CD4-positive, alpha-beta T cell (primary cell): ENCODE measurements at regions not wholly inside any gene's neighbourhood (a gene's known extent, or its start where the extent isn't known, plus 50 kb on each side); places are given as distances from the start of the nearest gene placed in this dataset.

Experiments
- ATAC-seq: fragments of 200-7000 bp; cut with Tn5 transposase; one replicate; pipeline ENCODE4 v1.10.0; 2022; ENCODE audit warnings: mild to moderate bottlenecking; ENCODE audit not compliant: poor library complexity
- CTCF ChIA-PET: fragments of 350-600 bp; sonication (Branson Sonifier 250); formaldehyde crosslinking; loops from one replicate; lab custom pipeline; 2021; ENCODE audit warnings: antibody characterized with exemption, inconsistent platforms; lab: Charles Lee
- POLR2A ChIA-PET: fragments of 350-600 bp; sonication (Branson Sonifier 250); formaldehyde crosslinking; loops from one replicate; lab custom pipeline; 2021; ENCODE audit warnings: antibody characterized with exemption, inconsistent platforms; lab: Charles Lee
- DNase-seq, 14 experiments: peaks; one replicate each; pipeline ENCODE4 v3.0.0-alpha.2; 2013 to 2020; ENCODE audit warnings: mixed read lengths in 2 of 14
- H3K27ac ChIP-seq, 2 donors: one replicate each; pipeline versions ENCODE4 v1.5.1 to v1.7.0; 2013; ENCODE audit warnings: low read length in 2 of 2, low read depth in 1 of 2, mild to moderate bottlenecking in 1 of 2
- H3K27me3 ChIP-seq, 2 experiments: 1 replicate in 1 of 2; 2 replicates in 1 of 2; pipeline versions ENCODE4 v1.6.1 to v1.7.0; 2013; ENCODE audit warnings: low read length in 2 of 2, control low read depth in 1 of 2, mild to moderate bottlenecking in 1 of 2, moderate library complexity in 1 of 2; ENCODE audit not compliant: insufficient read depth in 2 of 2, control insufficient read depth in 1 of 2
- H3K36me3 ChIP-seq: one replicate; pipeline ENCODE4 v1.6.1; 2013; ENCODE audit warnings: low read length, control low read depth; ENCODE audit not compliant: insufficient read depth
- H3K4me1 ChIP-seq: one replicate; pipeline ENCODE4 v1.6.1; 2013; ENCODE audit warnings: low read length, control low read depth; ENCODE audit not compliant: insufficient read depth
- H3K4me3 ChIP-seq: one replicate; pipeline ENCODE4 v1.5.1; 2013; ENCODE audit warnings: mild to moderate bottlenecking, low read length, moderate library complexity
- H3K9me3 ChIP-seq, 2 experiments: 1 replicate in 1 of 2; 2 replicates in 1 of 2; pipeline versions ENCODE4 v1.6.1 to v1.7.0; 2013; ENCODE audit warnings: low read length in 2 of 2, mild to moderate bottlenecking in 2 of 2, control low read depth in 1 of 2, moderate library complexity in 1 of 2; ENCODE audit not compliant: control insufficient read depth in 1 of 2, insufficient read depth in 1 of 2
- H3K27ac Mint-ChIP-seq: one replicate; pipeline ENCODE4 v1.8.0; 2020; ENCODE audit warnings: mixed read lengths
- H3K27me3 Mint-ChIP-seq: one replicate; pipeline ENCODE4 v1.8.0; 2021; ENCODE audit warnings: mixed read lengths
- H3K36me3 Mint-ChIP-seq: one replicate; pipeline ENCODE4 v1.8.0; 2021; ENCODE audit warnings: low read depth, mixed read lengths
- H3K4me1 Mint-ChIP-seq: one replicate; pipeline ENCODE4 v1.8.0; 2021; ENCODE audit warnings: low read depth, mixed read lengths
- H3K4me3 Mint-ChIP-seq: one replicate; pipeline ENCODE4 v1.8.0; 2020; ENCODE audit warnings: mild to moderate bottlenecking, mixed read lengths
- H3K9me3 Mint-ChIP-seq: one replicate; pipeline ENCODE4 v1.8.0; 2020; ENCODE audit warnings: mixed read lengths
- intact Hi-C, 2 experiments: fragments of 100-400 bp; cut with DNase I in 1 of 2; cut with micrococcal nuclease in 1 of 2; formaldehyde crosslinking; loops; one replicate each; pipeline versions ENCODE4 v1.15.1 to v1.9.0; 2023 to 2025; cut with DNase I, micrococcal nuclease
- TF ChIP-seq, protein P1 (sequence below): fragments of 200-600 bp; IDR thresholded peaks from one replicate; pipeline ENCODE4 v1.8.0; 2022; ENCODE audit warnings: antibody characterized with exemption, mild to moderate bottlenecking

GRCh38 chr13:85666356-85666755 is 132.9 kb downstream of the SLITRK6 start:
- intact Hi-C loops: no loop called here
- Histone ChIP-seq H3K27me3 (no peaks in the 10 kb centered on the region), H3K36me3 (no peaks in the 10 kb centered on the region), H3K27ac (no peak overlapping the region), H3K4me1 (no peaks in the 10 kb centered on the region), H3K4me3 (no peak overlapping the region), H3K9me3 (no peaks in the 10 kb centered on the region)
- Mint-ChIP-seq H3K36me3 (no peaks in the 10 kb centered on the region), H3K27me3 (no peaks in the 10 kb centered on the region), H3K4me3 (no peak overlapping the region), H3K4me1 (no peaks in the 10 kb centered on the region), H3K9me3 (no peaks in the 10 kb centered on the region), H3K27ac (no peak overlapping the region)
- ChIA-PET CTCF (no interaction called here), POLR2A (no interaction called here)
- DNase-seq (no peak), ATAC-seq (no peak)
- TF ChIP-seq, protein P1, sequence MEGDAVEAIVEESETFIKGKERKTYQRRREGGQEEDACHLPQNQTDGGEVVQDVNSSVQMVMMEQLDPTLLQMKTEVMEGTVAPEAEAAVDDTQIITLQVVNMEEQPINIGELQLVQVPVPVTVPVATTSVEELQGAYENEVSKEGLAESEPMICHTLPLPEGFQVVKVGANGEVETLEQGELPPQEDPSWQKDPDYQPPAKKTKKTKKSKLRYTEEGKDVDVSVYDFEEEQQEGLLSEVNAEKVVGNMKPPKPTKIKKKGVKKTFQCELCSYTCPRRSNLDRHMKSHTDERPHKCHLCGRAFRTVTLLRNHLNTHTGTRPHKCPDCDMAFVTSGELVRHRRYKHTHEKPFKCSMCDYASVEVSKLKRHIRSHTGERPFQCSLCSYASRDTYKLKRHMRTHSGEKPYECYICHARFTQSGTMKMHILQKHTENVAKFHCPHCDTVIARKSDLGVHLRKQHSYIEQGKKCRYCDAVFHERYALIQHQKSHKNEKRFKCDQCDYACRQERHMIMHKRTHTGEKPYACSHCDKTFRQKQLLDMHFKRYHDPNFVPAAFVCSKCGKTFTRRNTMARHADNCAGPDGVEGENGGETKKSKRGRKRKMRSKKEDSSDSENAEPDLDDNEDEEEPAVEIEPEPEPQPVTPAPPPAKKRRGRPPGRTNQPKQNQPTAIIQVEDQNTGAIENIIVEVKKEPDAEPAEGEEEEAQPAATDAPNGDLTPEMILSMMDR: no peak

- Mint-ChIP-seq H3K9me3 (no peaks in the 10 kb centered on the region), H3K36me3 (no peaks in the 10 kb centered on the region), H3K4me1 (no peaks in the 10 kb centered on the region), H3K27me3 (no peaks in the 10 kb centered on the region), H3K27ac (no peak overlapping the region), H3K4me3 (no peak overlapping the region)
- no peaks in the 10 kb centered on the region for H3K4me1 ChIP-seq
- no peak overlapping the region for H3K4me3 ChIP-seq
- no peaks in the 10 kb centered on the region for H3K36me3 ChIP-seq
- TF ChIP-seq, protein P1: no peak
- no peaks in the 10 kb centered on the region for H3K9me3 ChIP-seq
- CTCF ChIA-PET: no interaction called here
- H3K27me3 ChIP-seq: no peaks in the 10 kb centered on the region
- DNase-seq (no peak), ATAC-seq (no peak)
- H3K27ac ChIP-seq: no peak overlapping the region
- intact Hi-C loops: no loop called here
- POLR2A ChIA-PET: no interaction called here
These were observed 133.9 kb downstream of the SLITRK6 start for GRCh38 chr13:85665286-85665685.

DNA sequence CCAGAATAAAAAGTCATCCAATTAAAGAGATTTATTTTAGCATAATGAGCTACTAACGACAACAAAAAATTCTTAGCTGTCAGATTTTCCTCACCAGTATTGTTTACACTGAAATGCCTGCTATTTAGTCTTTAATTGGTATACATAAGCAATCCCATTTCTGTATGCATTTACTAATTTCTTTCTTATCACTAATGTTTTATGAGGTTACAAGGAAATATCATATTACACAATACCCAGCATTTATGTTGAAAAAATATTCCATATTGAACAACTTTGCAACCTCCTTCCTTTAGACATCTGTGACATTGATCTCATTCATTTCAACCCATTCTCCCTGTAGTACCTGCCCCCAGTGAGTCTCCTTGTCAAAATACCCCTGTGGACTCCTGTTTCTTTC is 135.4 kb downstream of the SLITRK6 start:
- Mint-ChIP-seq H3K4me1 (no peaks in the 10 kb centered on the region), H3K4me3 (no peak overlapping the region), H3K9me3 (no peaks in the 10 kb centered on the region), H3K36me3 (no peaks in the 10 kb centered on the region), H3K27ac (no peak overlapping the region), H3K27me3 (no peaks in the 10 kb centered on the region)
- H3K27ac ChIP-seq: no peak overlapping the region
- DNase-seq: no peak
- CTCF ChIA-PET: no interaction called here
- H3K27me3 ChIP-seq: no peaks in the 10 kb centered on the region
- H3K4me1 ChIP-seq: no peaks in the 10 kb centered on the region
- ATAC-seq: no peak
- H3K9me3 ChIP-seq: no peaks in the 10 kb centered on the region
- no peaks in the 10 kb centered on the region for H3K36me3 ChIP-seq
- no peak overlapping the region for H3K4me3 ChIP-seq
- intact Hi-C loops: no loop called here
- TF ChIP-seq, protein P1: no peak
- POLR2A ChIA-PET: no interaction called here
